ENCODE measurements at regions not wholly inside any gene's neighbourhood (a gene's known extent, or its start where the extent isn't known, plus 50 kb on each side); places are given as distances from the start of the nearest gene placed in this dataset.

DNA sequence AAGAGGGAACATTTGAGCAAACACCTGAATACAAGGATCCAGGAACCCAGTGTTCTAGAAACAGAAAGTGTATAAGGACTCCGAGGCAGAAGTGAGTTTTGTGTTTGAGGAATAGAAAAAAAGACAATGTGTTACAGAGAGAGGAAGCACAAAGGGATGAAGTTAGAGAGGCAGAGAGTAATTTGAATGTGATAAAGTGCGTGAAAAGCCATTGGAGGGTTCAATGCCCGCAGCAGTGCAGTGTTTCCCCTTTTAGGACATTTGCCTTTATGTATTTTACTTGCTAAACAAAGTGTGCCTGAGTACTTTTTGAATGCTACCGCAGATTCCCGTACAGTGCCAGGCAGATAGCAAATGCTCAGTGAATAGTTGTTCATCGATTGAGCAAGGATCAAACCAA, 508.5 kb downstream of the RAB38 start:
- no peak for TF ChIP-seq CTCF (IDR thresholded peaks at IDR 0.05; ENCODE audit: extremely low read depth, missing control alignments)
- DNase-seq (ENCODE audit: low spot score) = no peak

- TF ChIP-seq CTCF (IDR thresholded peaks at IDR 0.05; ENCODE audit: extremely low read depth, missing control alignments) = no peak
- DNase-seq (ENCODE audit: low spot score) = no peak
Measured at GRCh38 chr11:87662287-87662686, 513.0 kb downstream of the RAB38 start.

- DNase-seq (ENCODE audit: low spot score) = no peak
- no peak for TF ChIP-seq CTCF (IDR thresholded peaks at IDR 0.05; ENCODE audit: extremely low read depth, missing control alignments)
Measured at GRCh38 chr11:87660926-87661660, 514.1 kb downstream of the RAB38 start.

GRCh38 chr11:87659807-87660206, 515.4 kb downstream of the RAB38 start:
- no peak for TF ChIP-seq CTCF (IDR thresholded peaks at IDR 0.05; ENCODE audit: extremely low read depth, missing control alignments)
- no peak for DNase-seq (ENCODE audit: low spot score)

- no peak for DNase-seq (ENCODE audit: low spot score)
- no peak for TF ChIP-seq CTCF (IDR thresholded peaks at IDR 0.05; ENCODE audit: extremely low read depth, missing control alignments)
Measured at GRCh38 chr11:87645626-87646025, 529.6 kb downstream of the RAB38 start.

GRCh38 chr11:87639753-87640364, 535.4 kb downstream of the RAB38 start:
- no peak for TF ChIP-seq CTCF (IDR thresholded peaks at IDR 0.05; ENCODE audit: extremely low read depth, missing control alignments)
- DNase-seq (ENCODE audit: low spot score) = no peak

DNA sequence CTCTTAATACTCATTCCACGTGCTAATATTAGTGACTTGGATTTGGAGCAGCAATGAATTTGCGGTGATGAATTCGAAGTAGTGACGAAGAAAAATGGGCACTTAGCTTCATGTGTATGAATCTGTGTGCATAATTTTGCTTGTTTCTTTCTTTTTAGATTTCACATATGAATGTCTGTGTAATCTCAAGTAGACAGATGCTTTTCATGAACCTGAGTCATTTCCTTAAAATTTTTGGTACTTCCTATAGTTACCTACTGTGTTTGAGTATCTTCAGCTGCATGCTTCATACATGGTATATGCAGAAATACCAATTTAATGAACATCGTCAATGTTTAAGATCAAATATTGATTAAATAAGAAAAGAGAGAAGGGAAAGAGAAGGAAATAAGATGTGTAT, 540.2 kb downstream of the RAB38 start:
- no peak for TF ChIP-seq CTCF (IDR thresholded peaks at IDR 0.05; ENCODE audit: extremely low read depth, missing control alignments)
- no peak for DNase-seq (ENCODE audit: low spot score)

Data from GM20000 (cell line).